ENCODE measurements at regions not wholly inside any gene's neighbourhood (a gene's known extent, or its start where the extent isn't known, plus 50 kb on each side); places are given as distances from the start of the nearest gene placed in this dataset.

DNA sequence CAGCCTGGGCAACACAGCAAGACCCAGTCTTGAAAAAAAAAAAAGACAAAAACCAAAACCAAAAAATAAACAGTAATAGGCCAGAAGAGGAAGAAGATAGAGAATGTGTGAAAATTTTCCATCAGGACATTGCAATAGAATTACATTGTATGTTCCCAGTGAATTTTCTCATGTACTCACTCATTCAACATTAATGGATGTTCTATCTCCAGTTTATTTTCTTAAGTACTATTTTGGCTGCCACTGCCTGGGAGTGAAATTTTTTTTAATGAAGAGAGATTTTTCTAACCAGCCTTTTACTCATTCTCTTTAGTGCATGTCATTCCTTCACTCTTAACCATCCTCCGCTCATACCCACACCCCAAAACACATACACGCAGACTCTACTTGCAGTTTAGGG lies 282.8 kb downstream of the ALDH8A1 start:
- CTCF ChIA-PET = no interaction called here
- H3K27ac ChIP-seq = no peak overlapping the region
- POLR2A ChIA-PET (ENCODE audit: unreplicated experiment) = no interaction called here
- DNase-seq = no peak
- no peak overlapping the region for H3K4me3 ChIP-seq
- TF ChIP-seq, protein P1, sequence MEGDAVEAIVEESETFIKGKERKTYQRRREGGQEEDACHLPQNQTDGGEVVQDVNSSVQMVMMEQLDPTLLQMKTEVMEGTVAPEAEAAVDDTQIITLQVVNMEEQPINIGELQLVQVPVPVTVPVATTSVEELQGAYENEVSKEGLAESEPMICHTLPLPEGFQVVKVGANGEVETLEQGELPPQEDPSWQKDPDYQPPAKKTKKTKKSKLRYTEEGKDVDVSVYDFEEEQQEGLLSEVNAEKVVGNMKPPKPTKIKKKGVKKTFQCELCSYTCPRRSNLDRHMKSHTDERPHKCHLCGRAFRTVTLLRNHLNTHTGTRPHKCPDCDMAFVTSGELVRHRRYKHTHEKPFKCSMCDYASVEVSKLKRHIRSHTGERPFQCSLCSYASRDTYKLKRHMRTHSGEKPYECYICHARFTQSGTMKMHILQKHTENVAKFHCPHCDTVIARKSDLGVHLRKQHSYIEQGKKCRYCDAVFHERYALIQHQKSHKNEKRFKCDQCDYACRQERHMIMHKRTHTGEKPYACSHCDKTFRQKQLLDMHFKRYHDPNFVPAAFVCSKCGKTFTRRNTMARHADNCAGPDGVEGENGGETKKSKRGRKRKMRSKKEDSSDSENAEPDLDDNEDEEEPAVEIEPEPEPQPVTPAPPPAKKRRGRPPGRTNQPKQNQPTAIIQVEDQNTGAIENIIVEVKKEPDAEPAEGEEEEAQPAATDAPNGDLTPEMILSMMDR (conservative IDR thresholded peaks at IDR 0.05) = no peak
- no peak for TF ChIP-seq EZH2 (IDR thresholded peaks at IDR 0.05; ENCODE audit: low read depth)
- H3K36me3 ChIP-seq (ENCODE audit: low read depth) = no peaks in the 10 kb centered on the region
- H3K27me3 ChIP-seq (ENCODE audit: insufficient read depth, low read depth) = no peaks in the 10 kb centered on the region
- H3K9me2 ChIP-seq (ENCODE audit: insufficient read depth) = no peaks in the 10 kb centered on the region
- H3K4me2 ChIP-seq = no peak overlapping the region
- intact Hi-C loops (cut with micrococcal nuclease; ENCODE audit: unreplicated experiment) = no loop called here
- no peaks in the 10 kb centered on the region for H3F3A ChIP-seq (ENCODE audit: insufficient read depth, low read depth)
- no TSS peak for BruUV-seq (replicated peaks)
- H3K79me2 ChIP-seq (ENCODE audit: low read depth) = no peaks in the 10 kb centered on the region
- H3K4me1 ChIP-seq (replicated peaks; ENCODE audit: insufficient read depth) = peaks cover 5% of the 10 kb centered on the region; the same call in 1 of the 2 replicates
- H3K9me3 ChIP-seq (ENCODE audit: insufficient read depth, low read depth) = no peaks in the 10 kb centered on the region
- no peak overlapping the region for H2AFZ ChIP-seq
- H4K20me1 ChIP-seq (ENCODE audit: insufficient read depth) = no peaks in the 10 kb centered on the region

DNA sequence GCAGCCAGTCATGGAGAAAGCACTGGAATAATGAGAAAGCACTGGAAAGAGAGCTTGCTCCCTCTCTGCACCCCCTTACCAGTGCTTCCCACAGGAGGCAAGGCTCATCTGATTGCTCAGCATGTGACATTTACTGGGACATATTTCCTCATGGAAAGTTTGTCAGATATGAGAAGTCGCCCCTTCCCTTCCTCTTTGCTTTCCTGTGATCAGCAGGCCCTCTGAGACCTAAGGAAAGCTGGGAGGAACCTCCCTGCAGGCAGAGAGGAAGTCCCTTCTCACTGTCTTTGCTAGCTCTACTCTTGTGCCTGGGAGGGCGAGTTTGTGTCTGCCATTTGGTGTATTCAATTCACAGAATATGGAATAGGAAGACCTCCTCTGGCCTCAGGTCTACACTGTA lies 283.8 kb downstream of the ALDH8A1 start:
- TF ChIP-seq EZH2 (IDR thresholded peaks at IDR 0.05; ENCODE audit: low read depth) = no peak
- TF ChIP-seq, protein P1 (conservative IDR thresholded peaks at IDR 0.05) = no peak
- Histone ChIP-seq H3K27me3 (ENCODE audit: insufficient read depth, low read depth) (no peaks in the 10 kb centered on the region), H2AFZ (no peak overlapping the region), H3K9me2 (ENCODE audit: insufficient read depth) (no peaks in the 10 kb centered on the region), H3K27ac (no peak overlapping the region), H3K36me3 (ENCODE audit: low read depth) (no peaks in the 10 kb centered on the region), H3F3A (ENCODE audit: insufficient read depth, low read depth) (no peaks in the 10 kb centered on the region), H3K4me2 (no peak overlapping the region), H3K9me3 (ENCODE audit: insufficient read depth, low read depth) (no peaks in the 10 kb centered on the region), H3K79me2 (ENCODE audit: low read depth) (no peaks in the 10 kb centered on the region), H4K20me1 (ENCODE audit: insufficient read depth) (no peaks in the 10 kb centered on the region), H3K4me3 (no peak overlapping the region), H3K4me1 (replicated peaks; ENCODE audit: insufficient read depth) (peaks cover 5% of the 10 kb centered on the region; the same call in 1 of the 2 replicates)
- intact Hi-C loops (cut with micrococcal nuclease; ENCODE audit: unreplicated experiment) = no loop called here
- BruUV-seq (replicated peaks) = no TSS peak
- CTCF ChIA-PET = no interaction called here
- POLR2A ChIA-PET (ENCODE audit: unreplicated experiment) = interaction anchor here (0.5 kb wide), 1 partner anchor 156 kb away, joined by 10 read pairs; no protein-coding TSS in a partner anchor
- no peak for DNase-seq

DNA sequence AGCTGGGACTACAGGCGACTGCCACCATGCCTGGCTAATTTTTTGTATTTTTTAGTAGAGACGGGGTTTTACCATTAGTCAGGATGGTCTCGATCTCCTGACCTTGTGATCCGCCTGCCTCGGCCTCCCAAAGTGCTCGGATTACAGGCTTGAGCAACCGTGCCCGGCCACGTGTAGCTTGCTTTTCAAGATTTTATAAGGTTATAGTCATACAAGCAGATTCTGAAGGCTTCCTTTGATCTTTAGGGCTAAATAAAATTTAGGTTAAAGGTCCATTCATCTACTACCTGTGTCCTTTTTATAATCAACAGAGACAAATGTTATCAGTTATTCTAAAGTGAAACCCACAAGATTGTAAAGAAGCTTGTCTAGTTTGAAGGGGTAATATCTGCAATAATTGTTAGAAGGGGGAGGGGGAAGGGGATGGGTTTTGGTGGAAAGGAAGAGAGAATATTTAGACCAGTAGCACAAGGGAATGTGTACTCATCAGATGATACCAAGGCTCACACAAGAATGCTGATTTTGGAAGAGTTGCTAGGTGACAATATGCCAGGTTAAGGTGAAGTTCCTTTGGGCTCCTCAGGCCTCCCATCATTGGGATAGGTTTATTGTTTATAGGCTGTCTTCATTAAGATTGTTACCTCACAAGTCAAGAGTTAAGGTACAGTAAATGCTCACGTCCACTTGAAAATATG lies 284.7 kb downstream of the ALDH8A1 start:
- no peaks in the 10 kb centered on the region for H3K27me3 ChIP-seq (ENCODE audit: insufficient read depth, low read depth)
- H3K4me2 ChIP-seq = no peak overlapping the region
- H3K36me3 ChIP-seq (ENCODE audit: low read depth) = no peaks in the 10 kb centered on the region
- intact Hi-C loops (cut with micrococcal nuclease; ENCODE audit: unreplicated experiment) = no loop called here
- no peak overlapping the region for H2AFZ ChIP-seq
- H3K4me1 ChIP-seq (replicated peaks; ENCODE audit: insufficient read depth) = peaks cover 5% of the 10 kb centered on the region; the same call in 1 of the 2 replicates
- TF ChIP-seq EZH2 (IDR thresholded peaks at IDR 0.05; ENCODE audit: low read depth) = no peak
- TF ChIP-seq, protein P1 (conservative IDR thresholded peaks at IDR 0.05) = no peak
- no peaks in the 10 kb centered on the region for H3K9me2 ChIP-seq (ENCODE audit: insufficient read depth)
- no peaks in the 10 kb centered on the region for H3F3A ChIP-seq (ENCODE audit: insufficient read depth, low read depth)
- H4K20me1 ChIP-seq (ENCODE audit: insufficient read depth) = no peaks in the 10 kb centered on the region
- H3K9me3 ChIP-seq (ENCODE audit: insufficient read depth, low read depth) = no peaks in the 10 kb centered on the region
- no peak overlapping the region for H3K4me3 ChIP-seq
- CTCF ChIA-PET = no interaction called here
- DNase-seq = no peak
- BruUV-seq (replicated peaks) = no TSS peak
- no peaks in the 10 kb centered on the region for H3K79me2 ChIP-seq (ENCODE audit: low read depth)
- POLR2A ChIA-PET (ENCODE audit: unreplicated experiment) = interaction anchor here (0.5 to 0.6 kb wide), 2 partner anchors 8 to 48 kb away, joined by 4 to 17 read pairs; no protein-coding TSS in a partner anchor
- H3K27ac ChIP-seq = no peak overlapping the region
